ENCODE measurements at regions not wholly inside any gene's neighbourhood (a gene's known extent, or its start where the extent isn't known, plus 50 kb on each side); places are given as distances from the start of the nearest gene placed in this dataset.

- TF ChIP-seq CTCF (conservative IDR thresholded peaks at IDR 0.05) (no peak), EZH2 (IDR thresholded peaks at IDR 0.05; ENCODE audit: low read depth) (no peak)
These were observed 99.4 kb upstream of the MAP3K1 start for GRCh38 chr5:56715986-56716385.

Data from PC-9 (cell line).